ENCODE measurements at regions not wholly inside any gene's neighbourhood (a gene's known extent, or its start where the extent isn't known, plus 50 kb on each side); places are given as distances from the start of the nearest gene placed in this dataset.

DNA sequence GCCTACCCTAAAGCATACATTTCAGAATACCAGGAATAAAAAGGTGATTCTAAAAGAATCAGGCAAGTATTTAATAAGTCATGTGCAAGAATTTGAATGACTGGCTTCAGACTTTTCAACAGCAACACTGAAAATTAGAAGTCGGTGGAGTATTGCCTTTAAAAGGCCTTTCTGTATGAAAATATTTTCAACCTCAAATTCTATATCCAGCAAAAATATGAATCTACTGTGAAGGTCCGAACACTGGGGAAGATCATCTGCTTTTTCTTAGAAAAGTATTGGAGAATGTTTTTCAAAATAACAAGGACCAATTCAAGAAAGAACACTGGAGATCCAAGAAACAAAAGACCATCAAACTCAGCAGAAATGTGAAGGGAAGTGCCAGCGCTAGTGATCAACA lies 459.5 kb upstream of the KLF12 start:
- 0% methylated on average over 3 of the region's 3 CpGs for WGBS (ENCODE audit: insufficient coverage, low coverage, missing lambda C conversion rate)
- Histone ChIP-seq H3K36me3 (ENCODE audit: control insufficient read depth, insufficient read depth, low read length) (no peaks in the 10 kb centered on the region), H3K27me3 (ENCODE audit: control insufficient read depth in 2 of 2, insufficient read depth in 2 of 2, low read length in 2 of 2) (no peaks in the 10 kb centered on the region), H3K4me3 (no peak overlapping the region), H3K79me2 (ENCODE audit: control insufficient read depth, insufficient read depth, low read length) (no peaks in the 10 kb centered on the region), H3K9me1 (ENCODE audit: control insufficient read depth, insufficient read depth, low read length) (no peaks in the 10 kb centered on the region), H3K4me1 (replicated peaks in 1 of 2; ENCODE audit: control insufficient read depth in 2 of 2, insufficient read depth in 2 of 2, low read length in 2 of 2) (no peaks in the 10 kb centered on the region), H4K20me1 (replicated peaks; ENCODE audit: control insufficient read depth, insufficient read depth, low read length) (no peaks in the 10 kb centered on the region), H3K27ac (ENCODE audit: extremely low read depth, low read depth, low read length) (no peak overlapping the region), H3K4me2 (ENCODE audit: insufficient read depth, low read length) (no peak overlapping the region), H3K9me3 (replicated peaks; ENCODE audit: control insufficient read depth, insufficient read depth, low read depth, low read length) (no peaks in the 10 kb centered on the region), H3K9ac (ENCODE audit: insufficient read depth in 1 of 2, low read depth in 2 of 2, low read length in 2 of 2) (no peak overlapping the region), H2AFZ (ENCODE audit: low read depth, low read length) (no peak overlapping the region)
- in situ Hi-C loops (cut with MboI): no loop called here
- ATAC-seq (no peak), FAIRE-seq (no peak), DNase-seq (ENCODE audit: extremely low read depth in 1 of 4, low spot score in 3 of 4) (no peak)
- BruUV-seq (replicated peaks): no TSS peak
- POLR2A ChIA-PET: no interaction called here
- intact Hi-C loops (cut with micrococcal nuclease): no loop called here
- CTCF ChIA-PET (ENCODE audit: low intra/inter-chr PET ratio): no interaction called here
- TF ChIP-seq, protein P1, sequence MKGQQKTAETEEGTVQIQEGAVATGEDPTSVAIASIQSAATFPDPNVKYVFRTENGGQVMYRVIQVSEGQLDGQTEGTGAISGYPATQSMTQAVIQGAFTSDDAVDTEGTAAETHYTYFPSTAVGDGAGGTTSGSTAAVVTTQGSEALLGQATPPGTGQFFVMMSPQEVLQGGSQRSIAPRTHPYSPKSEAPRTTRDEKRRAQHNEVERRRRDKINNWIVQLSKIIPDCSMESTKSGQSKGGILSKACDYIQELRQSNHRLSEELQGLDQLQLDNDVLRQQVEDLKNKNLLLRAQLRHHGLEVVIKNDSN (CRISPR knock-in tag; IDR thresholded peaks at IDR 0.05): no peak
- TF ChIP-seq FOSL1 (tag; conservative IDR thresholded peaks at IDR 0.05) (no peak), ZBED1 (IDR thresholded peaks at IDR 0.05) (no peak), ZNF384 (IDR thresholded peaks at IDR 0.05; ENCODE audit: low read depth, low read length) (no peak), ZNF561 (CRISPR knock-in tag; conservative IDR thresholded peaks at IDR 0.05) (no peak), HOXB6 (CRISPR knock-in tag; IDR thresholded peaks at IDR 0.05; ENCODE audit: borderline replicate concordance) (no peak), ZNF41 (CRISPR knock-in tag; conservative IDR thresholded peaks at IDR 0.05) (no peak), PTBP1 (IDR thresholded peaks at IDR 0.05; ENCODE audit: low read depth, low read length) (no peak), SRSF3 (IDR thresholded peaks at IDR 0.05; ENCODE audit: insufficient read depth, low read length) (no peak), RCOR1 (IDR thresholded peaks at IDR 0.05; ENCODE audit: borderline replicate concordance in 1 of 2, low read depth in 2 of 2, low read length in 2 of 2) (no peak), RNF2 (IDR thresholded peaks at IDR 0.05) (no peak), LCOR (CRISPR knock-in tag; IDR thresholded peaks at IDR 0.05) (no peak)
- TF ChIP-seq, protein P2, sequence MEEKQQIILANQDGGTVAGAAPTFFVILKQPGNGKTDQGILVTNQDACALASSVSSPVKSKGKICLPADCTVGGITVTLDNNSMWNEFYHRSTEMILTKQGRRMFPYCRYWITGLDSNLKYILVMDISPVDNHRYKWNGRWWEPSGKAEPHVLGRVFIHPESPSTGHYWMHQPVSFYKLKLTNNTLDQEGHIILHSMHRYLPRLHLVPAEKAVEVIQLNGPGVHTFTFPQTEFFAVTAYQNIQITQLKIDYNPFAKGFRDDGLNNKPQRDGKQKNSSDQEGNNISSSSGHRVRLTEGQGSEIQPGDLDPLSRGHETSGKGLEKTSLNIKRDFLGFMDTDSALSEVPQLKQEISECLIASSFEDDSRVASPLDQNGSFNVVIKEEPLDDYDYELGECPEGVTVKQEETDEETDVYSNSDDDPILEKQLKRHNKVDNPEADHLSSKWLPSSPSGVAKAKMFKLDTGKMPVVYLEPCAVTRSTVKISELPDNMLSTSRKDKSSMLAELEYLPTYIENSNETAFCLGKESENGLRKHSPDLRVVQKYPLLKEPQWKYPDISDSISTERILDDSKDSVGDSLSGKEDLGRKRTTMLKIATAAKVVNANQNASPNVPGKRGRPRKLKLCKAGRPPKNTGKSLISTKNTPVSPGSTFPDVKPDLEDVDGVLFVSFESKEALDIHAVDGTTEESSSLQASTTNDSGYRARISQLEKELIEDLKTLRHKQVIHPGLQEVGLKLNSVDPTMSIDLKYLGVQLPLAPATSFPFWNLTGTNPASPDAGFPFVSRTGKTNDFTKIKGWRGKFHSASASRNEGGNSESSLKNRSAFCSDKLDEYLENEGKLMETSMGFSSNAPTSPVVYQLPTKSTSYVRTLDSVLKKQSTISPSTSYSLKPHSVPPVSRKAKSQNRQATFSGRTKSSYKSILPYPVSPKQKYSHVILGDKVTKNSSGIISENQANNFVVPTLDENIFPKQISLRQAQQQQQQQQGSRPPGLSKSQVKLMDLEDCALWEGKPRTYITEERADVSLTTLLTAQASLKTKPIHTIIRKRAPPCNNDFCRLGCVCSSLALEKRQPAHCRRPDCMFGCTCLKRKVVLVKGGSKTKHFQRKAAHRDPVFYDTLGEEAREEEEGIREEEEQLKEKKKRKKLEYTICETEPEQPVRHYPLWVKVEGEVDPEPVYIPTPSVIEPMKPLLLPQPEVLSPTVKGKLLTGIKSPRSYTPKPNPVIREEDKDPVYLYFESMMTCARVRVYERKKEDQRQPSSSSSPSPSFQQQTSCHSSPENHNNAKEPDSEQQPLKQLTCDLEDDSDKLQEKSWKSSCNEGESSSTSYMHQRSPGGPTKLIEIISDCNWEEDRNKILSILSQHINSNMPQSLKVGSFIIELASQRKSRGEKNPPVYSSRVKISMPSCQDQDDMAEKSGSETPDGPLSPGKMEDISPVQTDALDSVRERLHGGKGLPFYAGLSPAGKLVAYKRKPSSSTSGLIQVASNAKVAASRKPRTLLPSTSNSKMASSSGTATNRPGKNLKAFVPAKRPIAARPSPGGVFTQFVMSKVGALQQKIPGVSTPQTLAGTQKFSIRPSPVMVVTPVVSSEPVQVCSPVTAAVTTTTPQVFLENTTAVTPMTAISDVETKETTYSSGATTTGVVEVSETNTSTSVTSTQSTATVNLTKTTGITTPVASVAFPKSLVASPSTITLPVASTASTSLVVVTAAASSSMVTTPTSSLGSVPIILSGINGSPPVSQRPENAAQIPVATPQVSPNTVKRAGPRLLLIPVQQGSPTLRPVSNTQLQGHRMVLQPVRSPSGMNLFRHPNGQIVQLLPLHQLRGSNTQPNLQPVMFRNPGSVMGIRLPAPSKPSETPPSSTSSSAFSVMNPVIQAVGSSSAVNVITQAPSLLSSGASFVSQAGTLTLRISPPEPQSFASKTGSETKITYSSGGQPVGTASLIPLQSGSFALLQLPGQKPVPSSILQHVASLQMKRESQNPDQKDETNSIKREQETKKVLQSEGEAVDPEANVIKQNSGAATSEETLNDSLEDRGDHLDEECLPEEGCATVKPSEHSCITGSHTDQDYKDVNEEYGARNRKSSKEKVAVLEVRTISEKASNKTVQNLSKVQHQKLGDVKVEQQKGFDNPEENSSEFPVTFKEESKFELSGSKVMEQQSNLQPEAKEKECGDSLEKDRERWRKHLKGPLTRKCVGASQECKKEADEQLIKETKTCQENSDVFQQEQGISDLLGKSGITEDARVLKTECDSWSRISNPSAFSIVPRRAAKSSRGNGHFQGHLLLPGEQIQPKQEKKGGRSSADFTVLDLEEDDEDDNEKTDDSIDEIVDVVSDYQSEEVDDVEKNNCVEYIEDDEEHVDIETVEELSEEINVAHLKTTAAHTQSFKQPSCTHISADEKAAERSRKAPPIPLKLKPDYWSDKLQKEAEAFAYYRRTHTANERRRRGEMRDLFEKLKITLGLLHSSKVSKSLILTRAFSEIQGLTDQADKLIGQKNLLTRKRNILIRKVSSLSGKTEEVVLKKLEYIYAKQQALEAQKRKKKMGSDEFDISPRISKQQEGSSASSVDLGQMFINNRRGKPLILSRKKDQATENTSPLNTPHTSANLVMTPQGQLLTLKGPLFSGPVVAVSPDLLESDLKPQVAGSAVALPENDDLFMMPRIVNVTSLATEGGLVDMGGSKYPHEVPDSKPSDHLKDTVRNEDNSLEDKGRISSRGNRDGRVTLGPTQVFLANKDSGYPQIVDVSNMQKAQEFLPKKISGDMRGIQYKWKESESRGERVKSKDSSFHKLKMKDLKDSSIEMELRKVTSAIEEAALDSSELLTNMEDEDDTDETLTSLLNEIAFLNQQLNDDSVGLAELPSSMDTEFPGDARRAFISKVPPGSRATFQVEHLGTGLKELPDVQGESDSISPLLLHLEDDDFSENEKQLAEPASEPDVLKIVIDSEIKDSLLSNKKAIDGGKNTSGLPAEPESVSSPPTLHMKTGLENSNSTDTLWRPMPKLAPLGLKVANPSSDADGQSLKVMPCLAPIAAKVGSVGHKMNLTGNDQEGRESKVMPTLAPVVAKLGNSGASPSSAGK (IDR thresholded peaks at IDR 0.05): no peak

Measured in K562 (cell line).